H1 (cell line): ENCODE measurements at regions not wholly inside any gene's neighbourhood (a gene's known extent, or its start where the extent isn't known, plus 50 kb on each side); places are given as distances from the start of the nearest gene placed in this dataset.

Experiments used
- CTCF ChIA-PET: fragments of 300-600 bp; sonication (Branson Sonifier 250); formaldehyde crosslinking; loops from one replicate; lab custom pipeline; 2021; ENCODE audit not compliant: partially characterized antibody; lab: Charles Lee
- POLR2A ChIA-PET: fragments of 300-600 bp; sonication (Branson Sonifier 250); formaldehyde crosslinking; loops from one replicate; lab custom pipeline; 2021; ENCODE audit warnings: inconsistent platforms; ENCODE audit not compliant: partially characterized antibody; lab: Charles Lee
- DNase-seq, 2 experiments: peaks; one replicate each; pipeline versions ENCODE4 v3.0.0 to v3.0.0-alpha.2; 2010 to 2022; ENCODE audit warnings: low spot score in 2 of 2, low read depth in 1 of 2, mixed read lengths in 1 of 2
- FAIRE-seq: peaks from 2 replicates; lab custom pipeline; 2011; peaks lifted over from hg19 to GRCh38; lab: Jason Lieb, UNC
- H2AFZ ChIP-seq: 2 replicates; pipeline ENCODE4 v1.8.1; 2012; ENCODE audit warnings: low read length, inconsistent platforms
- H2AK5ac ChIP-seq: 2 replicates; pipeline ENCODE4 v1.6.1; 2013; ENCODE audit warnings: low read depth, low read length
- H2BK120ac ChIP-seq: replicated peaks from 2 replicates; pipeline ENCODE3; 2013; ENCODE audit warnings: low read depth, low read length, inconsistent platforms
- H2BK12ac ChIP-seq: 2 replicates; pipeline ENCODE4 v1.6.1; 2013; ENCODE audit warnings: low read depth, low read length
- H2BK15ac ChIP-seq: 2 replicates; pipeline ENCODE4 v1.6.1; 2013; ENCODE audit warnings: low read length
- H2BK20ac ChIP-seq: 2 replicates; pipeline ENCODE4 v1.6.1; 2013; ENCODE audit warnings: low read length
- H2BK5ac ChIP-seq: 2 replicates; pipeline ENCODE4 v1.6.1; 2013; ENCODE audit warnings: low read depth, low read length
- H3K14ac ChIP-seq: 2 replicates; pipeline ENCODE4 v1.6.1; 2013; ENCODE audit warnings: inconsistent platforms; ENCODE audit not compliant: insufficient read length
- H3K18ac ChIP-seq: 2 replicates; pipeline ENCODE4 v1.6.1; 2013; ENCODE audit warnings: low read length; ENCODE audit errors: extremely low read depth
- H3K23ac ChIP-seq: 2 replicates; pipeline ENCODE4 v1.6.1; 2013; ENCODE audit warnings: inconsistent platforms; ENCODE audit not compliant: insufficient read length
- H3K23me2 ChIP-seq: 2 replicates; pipeline ENCODE4 v1.6.1; 2013; ENCODE audit warnings: low read depth, low read length
- H3K27ac ChIP-seq: 2 replicates; pipeline ENCODE4 v1.6.1; 2011; ENCODE audit warnings: low read depth, low read length, inconsistent platforms
- H3K27me3 ChIP-seq, 4 experiments: replicated peaks in 1 of 4; 1 replicate in 1 of 4; 2 replicates in 3 of 4; pipeline versions ENCODE4 v1.6.1 to v1.8.1; 2011 to 2013; ENCODE audit warnings: low read length in 3 of 4, mild to moderate bottlenecking in 3 of 4, inconsistent platforms in 2 of 4, mixed read lengths in 2 of 4, moderate library complexity in 1 of 4; ENCODE audit not compliant: control insufficient read depth in 3 of 4, insufficient read depth in 3 of 4; ENCODE audit errors: extremely low read depth in 1 of 4
- H3K36me3 ChIP-seq, 4 experiments: 2 replicates each; pipeline versions ENCODE4 v1.6.1 to v1.8.1; 2011 to 2013; ENCODE audit warnings: mild to moderate bottlenecking in 4 of 4, low read length in 3 of 4, moderate library complexity in 2 of 4, control low read depth in 1 of 4, inconsistent platforms in 1 of 4; ENCODE audit not compliant: insufficient read depth in 4 of 4, control insufficient read depth in 2 of 4
- H3K4ac ChIP-seq: replicated peaks from 2 replicates; pipeline ENCODE3; 2013; ENCODE audit warnings: low read length, low read depth, mixed read lengths, inconsistent platforms; ENCODE audit not compliant: insufficient read length
- H3K4me1 ChIP-seq, 4 experiments: replicated peaks in 1 of 4; 1 replicate in 1 of 4; 2 replicates in 3 of 4; pipeline versions ENCODE4 v1.6.1 to v1.8.1; 2011 to 2013; ENCODE audit warnings: low read length in 3 of 4, inconsistent platforms in 2 of 4, mixed read lengths in 1 of 4; ENCODE audit not compliant: insufficient read depth in 4 of 4, control insufficient read depth in 3 of 4
- H3K4me2 ChIP-seq, 2 experiments: 2 replicates each; pipeline versions ENCODE4 v1.6.1 to v1.8.1; 2011 to 2013; ENCODE audit warnings: low read depth in 2 of 2, low read length in 2 of 2, control low read depth in 1 of 2, inconsistent platforms in 1 of 2, mild to moderate bottlenecking in 1 of 2; ENCODE audit not compliant: insufficient read depth in 1 of 2
- H3K4me3 ChIP-seq, 4 experiments: fragments of 200-600, 300-600 bp in 1 of 4; sonication (generic), shearing (Covaris generic), sonication (Bioruptor Twin) in 1 of 4; 2 replicates each; pipeline versions ENCODE4 v1.5.1 to v1.8.1; 2011 to 2016; ENCODE audit warnings: low read length in 4 of 4, low read depth in 3 of 4, control low read depth in 2 of 4, inconsistent platforms in 2 of 4, mild to moderate bottlenecking in 2 of 4, mixed read lengths in 1 of 4, moderate library complexity in 1 of 4; ENCODE audit not compliant: insufficient read depth in 2 of 4; ENCODE audit errors: extremely low read depth in 1 of 4
- H3K56ac ChIP-seq: replicated peaks from 2 replicates; pipeline ENCODE3; 2013; ENCODE audit warnings: low read depth, mild to moderate bottlenecking, mixed read lengths, low read length, inconsistent platforms; ENCODE audit not compliant: insufficient read length
- H3K79me1 ChIP-seq: 2 replicates; pipeline ENCODE4 v1.6.1; 2013; ENCODE audit warnings: low read depth, low read length, control low read depth
- H3K79me2 ChIP-seq, 2 experiments: 2 replicates each; pipeline versions ENCODE4 v1.6.1 to v1.8.1; 2012 to 2013; ENCODE audit warnings: low read length in 2 of 2, mild to moderate bottlenecking in 2 of 2, inconsistent platforms in 1 of 2; ENCODE audit not compliant: insufficient read depth in 2 of 2, control insufficient read depth in 1 of 2
- H3K9ac ChIP-seq, 4 experiments: replicated peaks in 1 of 4; 1 replicate in 1 of 4; 2 replicates in 3 of 4; pipeline versions ENCODE4 v1.6.1 to v1.8.1; 2011 to 2013; ENCODE audit warnings: low read depth in 3 of 4, low read length in 3 of 4, control low read depth in 2 of 4, mild to moderate bottlenecking in 2 of 4, moderate library complexity in 2 of 4, inconsistent platforms in 1 of 4; ENCODE audit errors: extremely low read depth in 1 of 4
- H3K9me3 ChIP-seq, 2 experiments: 2 replicates each; pipeline versions ENCODE4 v1.6.1 to v1.8.1; 2012 to 2013; ENCODE audit warnings: mild to moderate bottlenecking in 2 of 2, moderate library complexity in 2 of 2, control low read depth in 1 of 2, inconsistent platforms in 1 of 2, low read depth in 1 of 2, low read length in 1 of 2, mixed read lengths in 1 of 2; ENCODE audit not compliant: insufficient read depth in 2 of 2
- H4K20me1 ChIP-seq, 2 experiments: replicated peaks in 1 of 2; 2 replicates each; pipeline versions ENCODE3 to v1.8.1; 2011 to 2013; ENCODE audit warnings: inconsistent platforms in 2 of 2, low read length in 2 of 2, mild to moderate bottlenecking in 1 of 2; ENCODE audit not compliant: insufficient read depth in 2 of 2, control insufficient read depth in 1 of 2
- H4K5ac ChIP-seq: 2 replicates; pipeline ENCODE4 v1.6.1; 2013; ENCODE audit warnings: low read length, low read depth, mixed read lengths, inconsistent platforms; ENCODE audit not compliant: insufficient read length
- H4K8ac ChIP-seq: 2 replicates; pipeline ENCODE4 v1.8.0; 2013; ENCODE audit warnings: mild to moderate bottlenecking, moderate library complexity, low read length, inconsistent platforms; ENCODE audit not compliant: insufficient read depth; ENCODE audit errors: extremely low read depth
- H4K91ac ChIP-seq: replicated peaks from 2 replicates; pipeline ENCODE3; 2013; ENCODE audit warnings: low read length, mixed read lengths, inconsistent platforms; ENCODE audit not compliant: insufficient read length
- CBX5 ChIP-seq: fragments of 300-800, 300-1000 bp; sonication (generic); IDR thresholded peaks from 2 replicates; pipeline ENCODE4 v1.7.1; 2016; ENCODE audit warnings: antibody characterized with exemption, low read length, low read depth
- RAD21 ChIP-seq, 2 experiments: IDR thresholded peaks in 1 of 2; conservative IDR thresholded peaks in 1 of 2; 2 replicates each; pipeline ENCODE4 v1.6.1; 2011; ENCODE audit warnings: low read depth in 2 of 2, low read length in 2 of 2, improper control_type of control experiment in 1 of 2, inconsistent platforms in 1 of 2, mild to moderate bottlenecking in 1 of 2, moderate library complexity in 1 of 2
- WGBS, 2 experiments: shearing (Covaris generic) in 1 of 2; methylation state at CpG; one replicate each; pipeline versions ENCODE4 v1.1.6 to v1.1.7; 2013 to 2015; ENCODE audit warnings: low lambda C conversion rate in 2 of 2, mixed read lengths in 2 of 2, inconsistent platforms in 1 of 2, low coverage in 1 of 2, missing lambda C conversion rate in 1 of 2; ENCODE audit not compliant: insufficient replicate concordance in 2 of 2, insufficient coverage in 1 of 2, insufficient read length in 1 of 2; ENCODE audit errors: extremely low coverage in 1 of 2, missing lambda C conversion rate in 1 of 2; 5-methylcytosine and 5-hydroxymethylcytosine counted together

DNA sequence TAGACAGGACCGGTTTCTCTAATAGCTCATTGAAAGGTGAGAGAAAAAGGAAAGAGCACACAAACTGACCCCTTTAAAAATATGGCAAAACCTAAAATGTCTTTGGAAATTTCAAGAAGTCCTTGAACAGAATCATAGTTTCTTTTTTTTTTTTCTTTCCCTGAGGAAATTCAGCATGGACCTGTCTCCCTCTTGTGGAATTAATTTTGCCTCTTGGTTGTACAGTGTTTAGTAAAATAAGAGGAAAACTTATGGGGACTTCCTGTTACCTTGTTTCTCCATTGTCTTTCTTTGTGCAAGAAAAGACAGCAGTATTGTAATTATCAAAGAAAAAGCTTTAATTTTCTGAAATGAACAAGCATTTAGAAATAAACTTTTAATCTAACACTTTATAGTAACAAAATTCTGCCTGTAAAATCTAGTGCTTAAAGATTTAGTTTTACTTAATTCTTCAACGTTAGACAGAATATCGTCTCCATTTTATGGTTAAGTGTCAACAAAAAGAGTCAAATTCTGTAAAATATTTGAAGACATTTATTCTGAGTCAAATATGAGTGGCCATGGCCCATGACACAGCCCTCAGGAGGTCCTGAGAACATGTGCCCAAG, 176.3 kb upstream of the NABP1 start:
- H3K79me1 ChIP-seq, result no peaks in the 10 kb centered on the region
- H2BK12ac ChIP-seq, result peak overlapping the region; percentile 17; the same call in 1 of the 2 replicates
- ChIA-PET POLR2A (no interaction called here), CTCF (interaction anchor here (0.6 to 4.4 kb wide), 19 partner anchors 11 to 450 kb away, joined by 3 to 20 read pairs (median 4); no protein-coding TSS in a partner anchor)
- H3K9me3 ChIP-seq, result peaks cover 5% of the 10 kb centered on the region in 2 experiments; a peak in 3 of 4 replicates
- no peak overlapping the region for H4K5ac ChIP-seq
- H2BK20ac ChIP-seq, result no peak overlapping the region
- no peak overlapping the region for H4K91ac ChIP-seq
- H2BK15ac ChIP-seq, result no peak overlapping the region
- H3K9ac ChIP-seq, result no peak overlapping the region
- H3K27ac ChIP-seq, result no peak overlapping the region
- no peak overlapping the region for H3K18ac ChIP-seq
- H4K8ac ChIP-seq, result no peak overlapping the region
- peaks cover 0 to 5% (median 1%) of the 10 kb centered on the region in 4 experiments; a peak in 4 of 7 replicates for H3K4me1 ChIP-seq
- H3K56ac ChIP-seq, result no peak overlapping the region
- H2BK5ac ChIP-seq, result no peak overlapping the region
- H3K23ac ChIP-seq, result no peak overlapping the region
- H4K20me1 ChIP-seq, result no peaks in the 10 kb centered on the region
- no peak overlapping the region for H3K14ac ChIP-seq
- no peak overlapping the region for H3K4ac ChIP-seq
- no peak overlapping the region for H2BK120ac ChIP-seq
- no peak overlapping the region for H2AFZ ChIP-seq
- peak in 1 of 2 experiments; percentile 26; a peak in 3 of 4 replicates for TF ChIP-seq RAD21 (IDR thresholded peaks at IDR 0.05 in 1 of 2, conservative IDR thresholded peaks at IDR 0.05 in 1 of 2; ENCODE audit: low read depth in 2 of 2, low read length in 2 of 2)
- no peak for TF ChIP-seq CBX5
- no peak overlapping the region for H3K4me2 ChIP-seq
- no peak overlapping the region for H2AK5ac ChIP-seq
- no peaks in the 10 kb centered on the region for H3K36me3 ChIP-seq
- no peaks in the 10 kb centered on the region for H3K23me2 ChIP-seq
- no peak for FAIRE-seq
- WGBS, 2 experiments, result 55% methylated on average over 3 of the region's 3 CpGs; no CpG with 5 or more reads in 1 of the 2 experiments
- H3K79me2 ChIP-seq, result no peaks in the 10 kb centered on the region
- no peaks in the 10 kb centered on the region for H3K27me3 ChIP-seq
- no peak for DNase-seq
- H3K4me3 ChIP-seq, result no peak overlapping the region
